PFSK-1 (cell line): ENCODE measurements at regions not wholly inside any gene's neighbourhood (a gene's known extent, or its start where the extent isn't known, plus 50 kb on each side); places are given as distances from the start of the nearest gene placed in this dataset.

Source experiments
- FOXP2 ChIP-seq: optimal IDR thresholded peaks from 2 replicates; pipeline ENCODE3; 2011; ENCODE audit warnings: borderline replicate concordance, control low read depth, inconsistent platforms; ENCODE audit not compliant: insufficient read depth; ENCODE audit errors: extremely low read length, extremely low read depth
- POLR2AphosphoS5 ChIP-seq: IDR thresholded peaks from 2 replicates; pipeline ENCODE4 v1.6.1; 2012; ENCODE audit warnings: low read depth, mild to moderate bottlenecking, control low read depth, low read length, moderate library complexity
- REST ChIP-seq, 2 experiments: IDR thresholded peaks; 2 replicates each; pipeline versions ENCODE4 v1.6.1 to v1.8.0; 2011 to 2012; ENCODE audit warnings: low read depth in 2 of 2, low read length in 2 of 2, control low read depth in 1 of 2, inconsistent platforms in 1 of 2, mild to moderate bottlenecking in 1 of 2, moderate library complexity in 1 of 2; ENCODE audit not compliant: insufficient read depth in 1 of 2
- SIN3A ChIP-seq: IDR thresholded peaks from 2 replicates; pipeline ENCODE4 v1.6.1; 2012; ENCODE audit warnings: mild to moderate bottlenecking, low read length, moderate library complexity, borderline replicate concordance; ENCODE audit not compliant: insufficient read depth
- TAF1 ChIP-seq: IDR thresholded peaks from 2 replicates; pipeline ENCODE4 v1.6.1; 2012; ENCODE audit warnings: low read length, control low read depth, borderline replicate concordance; ENCODE audit not compliant: insufficient read depth

- no peak for TF ChIP-seq FOXP2
- TF ChIP-seq SIN3A: no peak
- TF ChIP-seq POLR2AphosphoS5: no peak
- no peak for TF ChIP-seq REST (IDR thresholded peaks at IDR 0.05; ENCODE audit: insufficient read depth in 1 of 2, low read depth in 2 of 2, low read length in 2 of 2)
- TF ChIP-seq TAF1: no peak
Measured at GRCh38 chr14:54117396-54117795, 160.8 kb upstream of the BMP4 start.

- TF ChIP-seq FOXP2: no peak
- no peak for TF ChIP-seq POLR2AphosphoS5
- no peak for TF ChIP-seq REST (IDR thresholded peaks at IDR 0.05; ENCODE audit: insufficient read depth in 1 of 2, low read depth in 2 of 2, low read length in 2 of 2)
- no peak for TF ChIP-seq TAF1
- no peak for TF ChIP-seq SIN3A
Measured at GRCh38 chr14:54117924-54118323, 161.3 kb upstream of the BMP4 start.

- no peak for TF ChIP-seq REST (IDR thresholded peaks at IDR 0.05; ENCODE audit: insufficient read depth in 1 of 2, low read depth in 2 of 2, low read length in 2 of 2)
- TF ChIP-seq FOXP2: no peak
- no peak for TF ChIP-seq TAF1
- no peak for TF ChIP-seq SIN3A
- no peak for TF ChIP-seq POLR2AphosphoS5
Measured at GRCh38 chr14:54120260-54120659, 163.6 kb upstream of the BMP4 start.

GRCh38 chr14:54121466-54122027 is 164.9 kb upstream of the BMP4 start:
- TF ChIP-seq POLR2AphosphoS5 (no peak), SIN3A (no peak), FOXP2 (no peak), TAF1 (no peak), REST (IDR thresholded peaks at IDR 0.05; ENCODE audit: insufficient read depth in 1 of 2, low read depth in 2 of 2, low read length in 2 of 2) (no peak)

GRCh38 chr14:54123841-54124240 is 167.2 kb upstream of the BMP4 start:
- TF ChIP-seq SIN3A (no peak), TAF1 (no peak), REST (IDR thresholded peaks at IDR 0.05; ENCODE audit: insufficient read depth in 1 of 2, low read depth in 2 of 2, low read length in 2 of 2) (no peak), FOXP2 (no peak), POLR2AphosphoS5 (no peak)
